ENCODE measurements at regions not wholly inside any gene's neighbourhood (a gene's known extent, or its start where the extent isn't known, plus 50 kb on each side); places are given as distances from the start of the nearest gene placed in this dataset.

GRCh38 chr15:47194718-47195117 is 522.6 kb upstream of the SEMA6D start (continued):
- TF ChIP-seq ZSCAN18 (CRISPR knock-in tag; IDR thresholded peaks at IDR 0.05) = no peak
- TF ChIP-seq TEAD1 (CRISPR knock-in tag; IDR thresholded peaks at IDR 0.05) = no peak
- no peak for TF ChIP-seq FOXJ3 (CRISPR knock-in tag; IDR thresholded peaks at IDR 0.05; ENCODE audit: borderline replicate concordance)
- TF ChIP-seq SMAD4 (CRISPR knock-in tag; IDR thresholded peaks at IDR 0.05) = no peak
- TF ChIP-seq NFE2L1 (CRISPR knock-in tag; IDR thresholded peaks at IDR 0.05) = no peak
- TF ChIP-seq, protein P1, sequence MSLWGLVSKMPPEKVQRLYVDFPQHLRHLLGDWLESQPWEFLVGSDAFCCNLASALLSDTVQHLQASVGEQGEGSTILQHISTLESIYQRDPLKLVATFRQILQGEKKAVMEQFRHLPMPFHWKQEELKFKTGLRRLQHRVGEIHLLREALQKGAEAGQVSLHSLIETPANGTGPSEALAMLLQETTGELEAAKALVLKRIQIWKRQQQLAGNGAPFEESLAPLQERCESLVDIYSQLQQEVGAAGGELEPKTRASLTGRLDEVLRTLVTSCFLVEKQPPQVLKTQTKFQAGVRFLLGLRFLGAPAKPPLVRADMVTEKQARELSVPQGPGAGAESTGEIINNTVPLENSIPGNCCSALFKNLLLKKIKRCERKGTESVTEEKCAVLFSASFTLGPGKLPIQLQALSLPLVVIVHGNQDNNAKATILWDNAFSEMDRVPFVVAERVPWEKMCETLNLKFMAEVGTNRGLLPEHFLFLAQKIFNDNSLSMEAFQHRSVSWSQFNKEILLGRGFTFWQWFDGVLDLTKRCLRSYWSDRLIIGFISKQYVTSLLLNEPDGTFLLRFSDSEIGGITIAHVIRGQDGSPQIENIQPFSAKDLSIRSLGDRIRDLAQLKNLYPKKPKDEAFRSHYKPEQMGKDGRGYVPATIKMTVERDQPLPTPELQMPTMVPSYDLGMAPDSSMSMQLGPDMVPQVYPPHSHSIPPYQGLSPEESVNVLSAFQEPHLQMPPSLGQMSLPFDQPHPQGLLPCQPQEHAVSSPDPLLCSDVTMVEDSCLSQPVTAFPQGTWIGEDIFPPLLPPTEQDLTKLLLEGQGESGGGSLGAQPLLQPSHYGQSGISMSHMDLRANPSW (CRISPR knock-in tag; conservative IDR thresholded peaks at IDR 0.05; ENCODE audit: low read depth) = no peak
- TF ChIP-seq, protein P2, sequence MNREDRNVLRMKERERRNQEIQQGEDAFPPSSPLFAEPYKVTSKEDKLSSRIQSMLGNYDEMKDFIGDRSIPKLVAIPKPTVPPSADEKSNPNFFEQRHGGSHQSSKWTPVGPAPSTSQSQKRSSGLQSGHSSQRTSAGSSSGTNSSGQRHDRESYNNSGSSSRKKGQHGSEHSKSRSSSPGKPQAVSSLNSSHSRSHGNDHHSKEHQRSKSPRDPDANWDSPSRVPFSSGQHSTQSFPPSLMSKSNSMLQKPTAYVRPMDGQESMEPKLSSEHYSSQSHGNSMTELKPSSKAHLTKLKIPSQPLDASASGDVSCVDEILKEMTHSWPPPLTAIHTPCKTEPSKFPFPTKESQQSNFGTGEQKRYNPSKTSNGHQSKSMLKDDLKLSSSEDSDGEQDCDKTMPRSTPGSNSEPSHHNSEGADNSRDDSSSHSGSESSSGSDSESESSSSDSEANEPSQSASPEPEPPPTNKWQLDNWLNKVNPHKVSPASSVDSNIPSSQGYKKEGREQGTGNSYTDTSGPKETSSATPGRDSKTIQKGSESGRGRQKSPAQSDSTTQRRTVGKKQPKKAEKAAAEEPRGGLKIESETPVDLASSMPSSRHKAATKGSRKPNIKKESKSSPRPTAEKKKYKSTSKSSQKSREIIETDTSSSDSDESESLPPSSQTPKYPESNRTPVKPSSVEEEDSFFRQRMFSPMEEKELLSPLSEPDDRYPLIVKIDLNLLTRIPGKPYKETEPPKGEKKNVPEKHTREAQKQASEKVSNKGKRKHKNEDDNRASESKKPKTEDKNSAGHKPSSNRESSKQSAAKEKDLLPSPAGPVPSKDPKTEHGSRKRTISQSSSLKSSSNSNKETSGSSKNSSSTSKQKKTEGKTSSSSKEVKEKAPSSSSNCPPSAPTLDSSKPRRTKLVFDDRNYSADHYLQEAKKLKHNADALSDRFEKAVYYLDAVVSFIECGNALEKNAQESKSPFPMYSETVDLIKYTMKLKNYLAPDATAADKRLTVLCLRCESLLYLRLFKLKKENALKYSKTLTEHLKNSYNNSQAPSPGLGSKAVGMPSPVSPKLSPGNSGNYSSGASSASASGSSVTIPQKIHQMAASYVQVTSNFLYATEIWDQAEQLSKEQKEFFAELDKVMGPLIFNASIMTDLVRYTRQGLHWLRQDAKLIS (CRISPR knock-in tag; IDR thresholded peaks at IDR 0.05; ENCODE audit: borderline replicate concordance) = no peak

GRCh38 chr15:47196048-47196447 is 521.3 kb upstream of the SEMA6D start:
- no peaks in the 10 kb centered on the region for H3K9me3 Mint-ChIP-seq
- TF ChIP-seq IRF2 (CRISPR knock-in tag; IDR thresholded peaks at IDR 0.05; ENCODE audit: borderline replicate concordance, low read depth) (no peak), OVOL2 (CRISPR knock-in tag; IDR thresholded peaks at IDR 0.05; ENCODE audit: borderline replicate concordance) (no peak), CTCF (IDR thresholded peaks at IDR 0.05) (peak; percentile 61)
- peak overlapping the region; percentile 47 for H3K4me3 Mint-ChIP-seq
- H3K27ac Mint-ChIP-seq = no peak overlapping the region
- ChIA-PET POLR2A (no interaction called here), CTCF (interaction anchor here (0.6 to 3.0 kb wide), 42 partner anchors 9 to 1413 kb away, joined by 3 to 35 read pairs (median 4); partner anchors contain the start of gene SEMA6D)
- ATAC-seq (peak; percentile 94), DNase-seq (ENCODE audit: low spot score) (peak; percentile 83)
- H3K4me1 Mint-ChIP-seq = peaks cover 46% of the 10 kb centered on the region
- H3K27me3 Mint-ChIP-seq (ENCODE audit: low read depth) = peaks cover 30% of the 10 kb centered on the region
- no peaks in the 10 kb centered on the region for H3K36me3 Mint-ChIP-seq

DNA sequence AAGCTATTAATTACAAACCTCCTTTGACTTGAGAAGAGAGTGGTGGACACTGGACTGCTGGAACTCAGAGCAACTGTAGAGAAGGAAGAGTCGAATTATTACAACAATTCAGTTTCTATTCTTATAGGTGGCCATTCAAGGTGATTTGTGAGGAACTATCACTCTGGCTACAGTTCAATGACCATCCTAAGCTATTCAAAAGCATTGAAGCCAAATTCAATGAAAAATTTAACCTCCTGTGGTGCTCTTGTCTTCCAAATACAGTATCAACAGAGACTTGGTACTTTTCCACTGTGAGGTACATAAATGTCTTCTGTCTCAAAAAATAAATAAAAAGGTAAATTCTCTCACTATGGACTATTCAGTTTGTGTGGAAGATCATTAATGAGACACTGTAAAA is 513.3 kb upstream of the SEMA6D start:
- Mint-ChIP-seq H3K4me1 (peaks cover 85% of the 10 kb centered on the region), H3K27ac (peak overlapping the region; percentile 61), H3K9me3 (no peaks in the 10 kb centered on the region; the same call in 1 of the 2 replicates), H3K36me3 (no peaks in the 10 kb centered on the region), H3K4me3 (no peak overlapping the region), H3K27me3 (ENCODE audit: low read depth) (peaks cover 4% of the 10 kb centered on the region)
- ChIA-PET CTCF (interaction anchor here (1.0 to 1.2 kb wide), 2 partner anchors 9 to 268 kb away, joined by 3 to 8 read pairs; no protein-coding TSS in a partner anchor), POLR2A (no interaction called here)
- no peak for DNase-seq (ENCODE audit: low spot score)
- peak; percentile 49 for ATAC-seq
- TF ChIP-seq FOXP4 (CRISPR knock-in tag; IDR thresholded peaks at IDR 0.05) (no peak), ZSCAN18 (CRISPR knock-in tag; IDR thresholded peaks at IDR 0.05) (no peak)
- TF ChIP-seq, protein P3, sequence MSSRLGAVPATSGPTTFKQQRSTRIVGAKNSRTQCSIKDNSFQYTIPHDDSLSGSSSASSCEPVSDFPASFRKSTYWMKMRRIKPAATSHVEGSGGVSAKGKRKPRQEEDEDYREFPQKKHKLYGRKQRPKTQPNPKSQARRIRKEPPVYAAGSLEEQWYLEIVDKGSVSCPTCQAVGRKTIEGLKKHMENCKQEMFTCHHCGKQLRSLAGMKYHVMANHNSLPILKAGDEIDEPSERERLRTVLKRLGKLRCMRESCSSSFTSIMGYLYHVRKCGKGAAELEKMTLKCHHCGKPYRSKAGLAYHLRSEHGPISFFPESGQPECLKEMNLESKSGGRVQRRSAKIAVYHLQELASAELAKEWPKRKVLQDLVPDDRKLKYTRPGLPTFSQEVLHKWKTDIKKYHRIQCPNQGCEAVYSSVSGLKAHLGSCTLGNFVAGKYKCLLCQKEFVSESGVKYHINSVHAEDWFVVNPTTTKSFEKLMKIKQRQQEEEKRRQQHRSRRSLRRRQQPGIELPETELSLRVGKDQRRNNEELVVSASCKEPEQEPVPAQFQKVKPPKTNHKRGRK (CRISPR knock-in tag; IDR thresholded peaks at IDR 0.05; ENCODE audit: borderline replicate concordance) = no peak
- TF ChIP-seq, protein P4, sequence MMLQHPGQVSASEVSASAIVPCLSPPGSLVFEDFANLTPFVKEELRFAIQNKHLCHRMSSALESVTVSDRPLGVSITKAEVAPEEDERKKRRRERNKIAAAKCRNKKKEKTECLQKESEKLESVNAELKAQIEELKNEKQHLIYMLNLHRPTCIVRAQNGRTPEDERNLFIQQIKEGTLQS (CRISPR knock-in tag; conservative IDR thresholded peaks at IDR 0.05) = no peak

Data from WTC11 (cell line).